NCI-H1694 (cell line): ENCODE measurements at regions not wholly inside any gene's neighbourhood (a gene's known extent, or its start where the extent isn't known, plus 50 kb on each side); places are given as distances from the start of the nearest gene placed in this dataset.

Experiments used
- DNase-seq: peaks from one replicate; lab custom pipeline; 2025; lab: John Stamatoyannopoulos, UW

- no peak for DNase-seq
These were observed 280.3 kb upstream of the JARID2 start for GRCh38 chr6:14965424-14966075.

- no peak for DNase-seq
These were observed 279.6 kb upstream of the JARID2 start for GRCh38 chr6:14966096-14966905.

DNA sequence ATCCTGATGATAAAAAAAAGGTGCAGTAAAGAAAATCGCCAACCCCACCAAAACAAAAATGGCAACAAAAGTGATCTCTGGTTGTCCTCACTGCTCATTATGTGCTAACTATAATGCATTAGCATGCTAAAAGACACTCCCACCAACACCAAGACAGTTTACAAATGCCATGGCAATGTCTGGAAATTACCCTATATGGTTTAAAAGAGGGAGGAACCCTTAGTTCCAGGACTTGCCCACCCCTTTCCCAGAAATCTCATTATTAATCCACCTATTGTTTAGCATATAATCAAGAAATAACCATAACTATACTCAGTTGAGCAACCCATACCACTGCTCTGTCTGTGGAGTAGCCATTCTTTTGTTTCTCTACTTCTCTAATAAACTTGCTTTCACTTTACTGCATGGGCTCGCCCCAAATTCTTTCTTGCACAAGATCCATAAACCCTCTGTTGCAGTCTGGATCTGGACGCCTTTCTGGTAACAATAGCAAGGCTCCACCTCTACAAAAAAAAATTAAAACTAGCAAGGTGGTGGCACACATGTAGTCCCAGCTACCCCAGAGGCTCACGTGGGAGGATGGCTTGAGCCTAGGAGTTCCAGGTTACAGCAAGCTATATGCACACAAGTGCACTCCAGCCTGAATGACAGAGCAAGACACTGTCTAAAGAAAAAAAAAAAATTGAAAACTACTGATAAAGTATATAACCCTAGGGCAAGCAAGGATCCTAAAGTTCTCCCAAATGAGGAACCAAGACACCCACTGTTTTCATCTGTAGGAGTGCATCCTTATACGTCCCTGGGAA is 278.8 kb upstream of the JARID2 start:
- no peak for DNase-seq

GRCh38 chr6:14968056-14968637 is 277.7 kb upstream of the JARID2 start:
- DNase-seq = no peak

- DNase-seq = no peak
These were observed 276.7 kb upstream of the JARID2 start for GRCh38 chr6:14969126-14969525.

GRCh38 chr6:14972379-14973067 is 273.3 kb upstream of the JARID2 start:
- DNase-seq = no peak

GRCh38 chr6:14974372-14974771 is 271.5 kb upstream of the JARID2 start:
- DNase-seq = no peak

DNA sequence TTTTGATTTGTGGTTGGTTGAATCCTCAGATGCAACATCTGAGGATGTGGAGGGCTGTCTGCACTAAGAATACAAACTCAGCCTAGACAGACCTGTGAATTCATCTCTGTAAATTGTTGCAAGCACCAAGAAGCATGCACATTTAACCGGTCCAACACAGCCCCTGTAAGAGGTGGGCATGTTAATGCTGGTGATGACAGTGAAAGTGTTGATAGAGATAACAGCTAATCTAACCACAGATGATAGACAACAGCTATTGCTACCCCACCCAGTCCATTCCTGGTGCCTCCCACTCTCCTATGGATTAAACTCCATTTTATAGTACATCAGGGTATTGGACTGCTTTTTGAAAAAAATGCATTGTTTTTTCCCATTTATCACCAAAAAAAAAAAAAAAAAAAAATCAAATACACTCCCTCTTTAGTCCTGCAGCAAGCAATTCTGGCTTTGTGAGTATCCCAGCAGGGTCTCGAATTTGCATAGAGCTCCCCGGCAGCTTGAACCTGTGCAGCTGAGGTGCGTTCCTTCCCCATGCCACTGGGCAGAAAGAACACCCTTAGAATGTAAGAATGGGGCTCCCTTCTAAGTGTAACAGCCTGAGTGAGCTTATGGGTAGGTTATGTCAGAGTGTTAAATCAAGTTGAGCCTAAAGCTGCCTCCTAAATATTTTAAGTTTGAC is 270.9 kb upstream of the JARID2 start:
- no peak for DNase-seq

- DNase-seq = no peak
These were observed 270.4 kb upstream of the JARID2 start for GRCh38 chr6:14975471-14975817.

- no peak for DNase-seq
These were observed 268.0 kb upstream of the JARID2 start for GRCh38 chr6:14977747-14978382.

- no peak for DNase-seq
These were observed 263.9 kb upstream of the JARID2 start for GRCh38 chr6:14981960-14982359.

DNA sequence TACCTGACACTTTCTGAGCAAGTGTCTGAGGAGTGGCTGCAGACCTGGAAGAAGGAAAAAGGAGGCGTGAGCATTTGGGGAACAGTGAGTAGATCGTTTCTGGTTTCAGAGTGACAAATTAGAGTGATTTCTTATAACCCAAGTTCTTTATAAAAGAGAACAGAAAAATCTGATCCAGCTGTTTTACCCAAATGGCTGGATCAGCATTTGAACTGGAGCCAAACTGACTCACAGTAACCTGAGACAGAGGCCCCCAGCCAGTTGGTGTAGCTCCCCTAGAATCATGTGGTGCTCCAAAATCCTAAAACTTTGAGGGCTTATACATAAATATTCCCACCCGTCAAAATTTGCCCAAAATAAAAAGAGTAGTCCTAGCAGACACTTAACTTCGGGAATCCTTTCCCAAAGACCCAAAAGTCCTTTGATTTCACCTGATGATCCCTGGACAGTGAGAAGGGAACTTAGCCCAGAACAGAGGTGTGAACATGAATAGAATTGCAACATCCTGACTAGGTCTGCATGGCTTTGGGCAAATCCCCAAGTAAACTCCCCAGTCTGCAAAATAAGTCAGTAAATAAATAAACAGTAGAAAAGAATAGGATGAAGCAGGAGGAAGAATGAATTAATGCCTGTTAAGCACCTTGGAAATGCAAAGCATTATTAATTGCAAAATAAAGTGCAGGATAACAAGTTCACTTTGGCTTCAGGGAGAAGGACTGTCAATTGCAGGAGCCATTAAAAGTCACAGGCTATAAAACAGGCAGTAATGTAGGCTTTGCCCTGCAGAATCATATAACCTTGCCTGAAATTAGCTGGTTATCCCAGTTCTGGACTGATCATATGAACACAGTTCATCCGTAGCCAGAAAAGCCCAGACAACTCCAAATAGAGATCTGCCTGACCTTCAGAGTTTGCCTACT is 262.0 kb upstream of the JARID2 start:
- no peak for DNase-seq

GRCh38 chr6:14984519-14984853 is 261.4 kb upstream of the JARID2 start:
- no peak for DNase-seq

DNA sequence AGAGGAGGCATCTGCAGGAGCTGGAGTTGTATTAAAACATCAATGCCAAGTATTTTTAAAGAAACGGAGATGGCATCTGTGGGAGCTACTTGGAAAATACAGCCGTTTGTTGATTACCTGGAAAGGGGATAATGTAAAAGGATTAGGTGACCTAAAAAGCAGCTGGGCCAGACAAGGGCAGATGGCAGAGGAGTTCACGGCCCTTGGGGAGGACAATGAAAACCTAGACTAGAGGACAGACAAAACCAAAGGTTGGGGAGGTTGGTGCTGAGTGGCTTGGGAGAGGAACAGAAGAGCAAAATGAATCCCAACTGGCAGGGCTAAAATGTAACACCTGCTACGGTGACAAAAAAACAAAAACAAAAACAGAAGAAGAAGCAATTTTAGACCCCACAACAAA is 260.5 kb upstream of the JARID2 start:
- no peak for DNase-seq

DNA sequence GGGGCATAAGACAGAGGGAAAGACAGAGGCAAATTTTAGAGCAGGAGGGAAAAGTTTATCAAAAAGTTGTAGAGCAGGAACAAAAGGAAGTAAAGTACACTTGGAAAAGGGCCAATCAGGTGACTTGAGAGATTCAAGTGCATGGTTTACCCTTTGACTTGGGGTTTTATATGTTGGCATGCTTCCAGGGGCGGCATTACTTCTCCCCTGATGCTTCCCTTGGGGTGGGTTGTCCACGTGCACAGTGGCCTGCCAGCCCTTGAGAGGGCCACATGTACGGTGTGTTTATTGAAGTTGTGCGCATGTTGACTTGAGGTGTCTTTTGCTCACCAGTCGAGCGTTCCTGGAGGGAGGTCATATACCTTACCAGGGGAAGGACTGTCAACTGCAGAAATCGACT is 259.5 kb upstream of the JARID2 start:
- no peak for DNase-seq

- no peak for DNase-seq
These were observed 258.4 kb upstream of the JARID2 start for GRCh38 chr6:14987490-14987889.

GRCh38 chr6:14992382-14992781 is 253.5 kb upstream of the JARID2 start:
- no peak for DNase-seq

GRCh38 chr6:14995208-14995607 is 250.7 kb upstream of the JARID2 start:
- no peak for DNase-seq

DNA sequence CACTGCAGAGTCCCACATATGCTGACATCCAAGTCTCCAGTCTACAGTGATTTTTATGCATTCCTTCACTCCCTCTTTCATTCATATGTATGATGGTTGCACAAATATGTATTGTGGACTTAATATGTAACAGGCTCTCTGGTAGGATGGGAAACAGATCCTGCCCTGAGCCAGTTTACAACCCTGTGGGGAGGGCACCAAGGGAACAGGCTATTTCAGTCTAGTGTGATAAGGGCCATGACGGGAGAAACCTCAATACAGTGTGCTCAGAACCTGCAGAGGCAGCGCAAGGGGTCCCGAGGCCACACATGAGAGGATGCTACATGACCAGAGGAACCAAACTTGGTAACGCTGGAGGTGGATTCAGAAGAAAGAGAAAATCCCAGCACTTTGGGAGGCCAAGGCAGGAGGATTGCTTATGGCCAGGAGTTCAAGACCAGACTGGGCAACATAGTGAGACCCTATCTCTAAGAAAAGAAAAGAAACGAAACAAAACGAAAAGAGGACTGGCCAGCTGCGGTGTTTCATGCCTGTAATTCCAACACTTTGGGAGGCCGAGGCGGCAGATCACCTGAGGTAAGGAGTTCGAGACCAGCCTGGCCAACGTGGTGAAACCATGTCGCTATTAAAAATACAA is 249.8 kb upstream of the JARID2 start:
- DNase-seq = no peak
